ENCODE measurements at regions not wholly inside any gene's neighbourhood (a gene's known extent, or its start where the extent isn't known, plus 50 kb on each side); places are given as distances from the start of the nearest gene placed in this dataset.

DNA sequence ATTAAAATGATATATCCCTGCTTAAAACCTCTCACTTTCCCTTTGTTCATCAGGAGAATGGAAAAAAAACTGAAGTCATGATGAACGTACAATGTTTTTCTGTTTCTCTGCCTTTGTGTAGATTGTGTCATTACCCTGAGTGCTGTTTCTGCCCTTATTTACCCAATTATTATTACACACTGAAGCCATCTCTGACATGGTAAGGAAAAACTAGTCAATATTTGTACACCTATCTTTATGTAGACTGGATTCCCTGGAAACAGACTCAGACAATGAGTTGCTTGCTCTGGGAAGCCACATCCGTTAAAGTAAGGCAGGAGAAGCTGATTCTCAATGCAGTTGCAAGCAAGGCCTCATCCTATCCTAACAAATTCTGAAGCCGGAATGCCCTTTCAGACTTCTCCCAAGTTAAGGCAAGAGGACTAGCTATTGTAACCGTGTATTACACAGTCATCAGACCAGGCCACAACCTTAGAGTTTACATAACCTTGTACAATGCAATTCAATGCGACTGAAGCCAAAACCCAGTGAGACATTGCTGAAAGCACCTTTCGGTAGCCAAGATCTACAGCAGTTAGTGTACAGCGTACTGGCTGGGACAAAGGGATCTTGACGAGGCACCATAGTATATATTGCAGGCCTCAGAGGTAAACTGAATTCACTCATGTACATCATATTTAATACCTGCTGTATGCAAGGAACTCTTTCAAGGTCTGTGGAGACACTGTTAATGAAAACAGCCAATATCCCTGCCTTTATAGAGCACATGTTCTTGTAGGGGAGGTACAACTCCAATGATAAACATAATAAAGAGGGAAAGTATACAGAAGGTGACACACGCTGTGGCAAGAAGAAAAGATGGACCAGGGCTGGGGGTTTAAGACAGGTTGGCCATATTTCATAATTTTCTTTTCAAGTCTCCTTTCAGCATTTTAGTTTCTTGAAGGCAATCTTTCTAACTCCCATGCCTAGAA is 1040.8 kb upstream of the SEMA6D start:
- TF ChIP-seq, protein P1, sequence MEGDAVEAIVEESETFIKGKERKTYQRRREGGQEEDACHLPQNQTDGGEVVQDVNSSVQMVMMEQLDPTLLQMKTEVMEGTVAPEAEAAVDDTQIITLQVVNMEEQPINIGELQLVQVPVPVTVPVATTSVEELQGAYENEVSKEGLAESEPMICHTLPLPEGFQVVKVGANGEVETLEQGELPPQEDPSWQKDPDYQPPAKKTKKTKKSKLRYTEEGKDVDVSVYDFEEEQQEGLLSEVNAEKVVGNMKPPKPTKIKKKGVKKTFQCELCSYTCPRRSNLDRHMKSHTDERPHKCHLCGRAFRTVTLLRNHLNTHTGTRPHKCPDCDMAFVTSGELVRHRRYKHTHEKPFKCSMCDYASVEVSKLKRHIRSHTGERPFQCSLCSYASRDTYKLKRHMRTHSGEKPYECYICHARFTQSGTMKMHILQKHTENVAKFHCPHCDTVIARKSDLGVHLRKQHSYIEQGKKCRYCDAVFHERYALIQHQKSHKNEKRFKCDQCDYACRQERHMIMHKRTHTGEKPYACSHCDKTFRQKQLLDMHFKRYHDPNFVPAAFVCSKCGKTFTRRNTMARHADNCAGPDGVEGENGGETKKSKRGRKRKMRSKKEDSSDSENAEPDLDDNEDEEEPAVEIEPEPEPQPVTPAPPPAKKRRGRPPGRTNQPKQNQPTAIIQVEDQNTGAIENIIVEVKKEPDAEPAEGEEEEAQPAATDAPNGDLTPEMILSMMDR (IDR thresholded peaks at IDR 0.05): no peak
- TF ChIP-seq EZH2 (IDR thresholded peaks at IDR 0.05; ENCODE audit: borderline replicate concordance, insufficient read depth, low read depth, low read length, poor library complexity, severe bottlenecking): no peak

Measured in B cell (primary cell).